EH (cell line): ENCODE measurements at regions not wholly inside any gene's neighbourhood (a gene's known extent, or its start where the extent isn't known, plus 50 kb on each side); places are given as distances from the start of the nearest gene placed in this dataset.
"Not testable (repeated sequence)": the region's sequence is repeated elsewhere in the genome, so short reads cannot be mapped to it uniquely, and the experiment has no call there.

Source experiments
- DNase-seq: peaks from one replicate; pipeline ENCODE4 v3.0.0-alpha.2; 2015; ENCODE audit warnings: low read depth

GRCh38 chr7:73244782-73245311, 63.8 kb downstream of the NSUN5 start:
- not testable (repeated sequence) for DNase-seq

- DNase-seq = not testable (repeated sequence)
These were observed 73.5 kb downstream of the NSUN5 start for GRCh38 chr7:73234994-73235717.

GRCh38 chr7:73225745-73226144, 82.9 kb downstream of the NSUN5 start:
- not testable (repeated sequence) for DNase-seq

- DNase-seq = not testable (repeated sequence)
These were observed 86.9 kb downstream of the NSUN5 start for GRCh38 chr7:73221724-73222123.

GRCh38 chr7:73220766-73221370, 87.8 kb downstream of the NSUN5 start:
- not testable (repeated sequence) for DNase-seq

- not testable (repeated sequence) for DNase-seq
These were observed 88.3 kb downstream of the NSUN5 start for GRCh38 chr7:73220357-73220756.

GRCh38 chr7:73218802-73219201, 89.8 kb downstream of the NSUN5 start:
- not testable (repeated sequence) for DNase-seq

- not testable (repeated sequence) for DNase-seq
These were observed 92.5 kb downstream of the NSUN5 start for GRCh38 chr7:73216046-73216675.

GRCh38 chr7:73215232-73215631, 93.4 kb downstream of the NSUN5 start:
- DNase-seq = not testable (repeated sequence)

GRCh38 chr7:73214471-73214870, 94.2 kb downstream of the NSUN5 start:
- DNase-seq = not testable (repeated sequence)

- not testable (repeated sequence) for DNase-seq
These were observed 95.5 kb downstream of the NSUN5 start for GRCh38 chr7:73213076-73213475.

- not testable (repeated sequence) for DNase-seq
These were observed 103.0 kb downstream of the NSUN5 start for GRCh38 chr7:73205594-73205993.

- DNase-seq = peak; percentile 76
These were observed 103.7 kb downstream of the NSUN5 start for GRCh38 chr7:73204898-73205297.

GRCh38 chr7:73203312-73203711, 105.3 kb downstream of the NSUN5 start:
- DNase-seq = not testable (repeated sequence)

GRCh38 chr7:73201264-73201663, 107.4 kb downstream of the NSUN5 start:
- DNase-seq = not testable (repeated sequence)

GRCh38 chr7:73200518-73201099, 108.0 kb downstream of the NSUN5 start:
- DNase-seq = not testable (repeated sequence)

GRCh38 chr7:73193991-73194390, 108.2 kb upstream of the SPDYE9 start:
- DNase-seq = not testable (repeated sequence)

- DNase-seq = not testable (repeated sequence)
These were observed 104.8 kb upstream of the SPDYE9 start for GRCh38 chr7:73190483-73191155.

GRCh38 chr7:73188287-73188686, 102.4 kb upstream of the SPDYE9 start:
- DNase-seq = not testable (repeated sequence)

GRCh38 chr7:73186589-73187309, 100.9 kb upstream of the SPDYE9 start:
- not testable (repeated sequence) for DNase-seq

- not testable (repeated sequence) for DNase-seq
These were observed 91.0 kb upstream of the SPDYE9 start for GRCh38 chr7:73176813-73177212.
